Stomach (tissue), 8 donors: ENCODE measurements at regions not wholly inside any gene's neighbourhood (a gene's known extent, or its start where the extent isn't known, plus 50 kb on each side); places are given as distances from the start of the nearest gene placed in this dataset.
"Not testable (repeated sequence)": the region's sequence is repeated elsewhere in the genome, so short reads cannot be mapped to it uniquely, and the experiment has no call there.

Experiments
- DNase-seq, 2 donors: peaks; one replicate each; pipeline versions ENCODE4 v3.0.0 to v3.0.0-alpha.2; 2013 to 2019
- H3K27ac ChIP-seq, 5 donors: fragments of 200-600 bp in 4 of 5; sonication (generic) in 4 of 5; one replicate each; pipeline ENCODE4 v1.5.1; 2013 to 2019; ENCODE audit warnings: mild to moderate bottlenecking in 1 of 5, moderate library complexity in 1 of 5
- H3K27me3 ChIP-seq, 3 donors: fragments of 200-600 bp; sonication (generic); one replicate each; pipeline ENCODE4 v1.5.1; 2017 to 2019; ENCODE audit warnings: mixed run types in 1 of 3
- H3K36me3 ChIP-seq, 4 donors: fragments of 200-600 bp; sonication (generic); 1 replicate in 3 of 4; 2 replicates in 1 of 4; pipeline ENCODE4 v1.5.1; 2016 to 2019
- H3K4me1 ChIP-seq, 4 donors: fragments of 200-600 bp; sonication (generic); one replicate each; pipeline ENCODE4 v1.5.1; 2016 to 2019
- H3K4me3 ChIP-seq, 4 donors: fragments of 200-600 bp; sonication (generic) in 3 of 4; one replicate each; pipeline ENCODE4 v1.5.1; 2016 to 2019; ENCODE audit warnings: mild to moderate bottlenecking in 1 of 4
- H3K9me3 ChIP-seq, 4 donors: fragments of 200-600 bp; sonication (generic); one replicate each; pipeline ENCODE4 v1.5.1; 2016 to 2019
- CTCF ChIP-seq, 7 experiments: fragments of 450-650 bp in 4 of 7; fragments of 200-600 bp in 3 of 7; sonication (generic) in 3 of 7; IDR thresholded peaks; one replicate each; pipeline ENCODE4 v1.5.1; 2016 to 2019; ENCODE audit warnings: antibody characterized with exemption in 7 of 7, control low read depth in 2 of 7, mild to moderate bottlenecking in 1 of 7
- EP300 ChIP-seq: sonication (generic); formaldehyde crosslinking; IDR thresholded peaks from one replicate; pipeline ENCODE4 v1.6.1; 2017; ENCODE audit warnings: antibody characterized with exemption
- POLR2A ChIP-seq, 4 donors: fragments of 450-650 bp; IDR thresholded peaks; one replicate each; pipeline ENCODE4 v1.6.1; 2016; ENCODE audit warnings: antibody characterized with exemption in 4 of 4, control low read depth in 2 of 4, mild to moderate bottlenecking in 1 of 4, moderate library complexity in 1 of 4
- POLR2AphosphoS5 ChIP-seq, 3 donors: sonication (generic); formaldehyde crosslinking; IDR thresholded peaks; one replicate each; pipeline ENCODE4 v1.6.1; 2016; ENCODE audit warnings: antibody characterized with exemption in 3 of 3
- WGBS, 5 donors: extraction: QIAGEN DNeasy Blood & Tissue Kit in 3 of 5; methylation state at CpG; one replicate each; pipeline versions ENCODE4 v1.1.5 to v1.1.7; 2013 to 2018; 5-methylcytosine and 5-hydroxymethylcytosine counted together
- intact Hi-C: fragments of 100-400 bp; cut with DNase I; formaldehyde crosslinking; loops from one replicate; pipeline ENCODE4 v1.15.1; 2023; ENCODE audit warnings: low total_unique reads
- donor health status: healthy with polysubstance abuse.
- donor health status: Bipolar disorder and iron deficiency.
- donor health status: healthy.

- intact Hi-C loops, result no loop called here
- Histone ChIP-seq H3K4me3 (no peak overlapping the region), H3K36me3 (no peaks in the 10 kb centered on the region), H3K4me1 (no peaks in the 10 kb centered on the region), H3K27ac (no peak overlapping the region), H3K9me3 (no peaks in the 10 kb centered on the region), H3K27me3 (no peaks in the 10 kb centered on the region)
- no peak for DNase-seq
- 61 to 73% (median 65%) methylated on average over 1 of the region's 1 CpG for WGBS, 5 donors
- TF ChIP-seq POLR2A (IDR thresholded peaks at IDR 0.05), result no peak
- no peak for TF ChIP-seq CTCF (IDR thresholded peaks at IDR 0.05)
- TF ChIP-seq EP300, result no peak
- TF ChIP-seq POLR2AphosphoS5 (IDR thresholded peaks at IDR 0.05), result no peak
Observed at GRCh38 chr15:81830520-81830919, 215.3 kb downstream of the MEX3B start.

DNA sequence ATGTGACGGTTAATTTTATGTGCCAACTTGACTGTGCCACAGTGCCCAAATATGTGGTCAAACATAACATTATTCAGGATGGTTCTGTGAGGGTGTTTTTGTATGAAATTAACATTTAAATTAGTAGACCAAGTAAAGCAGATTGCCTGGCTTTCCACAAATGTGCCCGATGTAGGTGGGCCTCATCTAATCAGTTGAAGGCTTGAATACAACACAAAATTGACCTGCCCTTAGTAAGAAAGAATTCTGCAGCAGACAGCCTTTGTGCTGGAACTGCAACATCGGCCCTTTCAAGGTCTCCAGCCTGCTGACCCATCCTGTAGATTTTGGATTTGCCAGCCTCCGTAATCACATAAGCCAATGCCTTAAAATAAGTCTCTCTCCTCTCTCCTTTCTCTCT, 215.9 kb downstream of the MEX3B start:
- Histone ChIP-seq H3K27ac (no peak overlapping the region), H3K36me3 (no peaks in the 10 kb centered on the region), H3K9me3 (no peaks in the 10 kb centered on the region), H3K4me1 (no peaks in the 10 kb centered on the region), H3K27me3 (no peaks in the 10 kb centered on the region), H3K4me3 (no peak overlapping the region)
- DNase-seq, result no peak
- intact Hi-C loops, result no loop called here
- TF ChIP-seq POLR2AphosphoS5 (IDR thresholded peaks at IDR 0.05) (no peak), EP300 (no peak), CTCF (IDR thresholded peaks at IDR 0.05) (no peak), POLR2A (IDR thresholded peaks at IDR 0.05) (no peak)
- WGBS, 5 donors, result 87 to 94% (median 92%) methylated on average over 4 of the region's 4 CpGs

DNA sequence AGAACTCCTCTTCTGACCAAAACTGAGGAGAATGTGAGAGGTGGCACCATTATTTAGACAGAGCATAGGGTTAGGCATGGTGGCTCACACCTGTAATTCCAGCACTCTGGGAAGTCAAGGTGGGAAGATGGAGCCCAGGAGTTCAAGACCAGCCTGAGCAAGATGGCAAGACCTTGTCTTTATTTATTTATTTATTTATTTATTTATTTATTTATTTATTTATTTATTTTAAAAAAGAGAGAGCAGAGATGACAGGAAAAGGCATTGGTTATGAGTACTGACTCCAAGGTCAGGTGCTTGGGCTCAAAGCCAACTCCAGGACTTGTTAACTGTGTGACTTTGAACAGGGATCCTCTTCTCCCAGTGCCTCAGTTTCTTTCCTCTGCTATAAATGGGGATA, 217.7 kb downstream of the MEX3B start:
- no peak for DNase-seq
- Histone ChIP-seq H3K4me1 (no peaks in the 10 kb centered on the region), H3K27me3 (no peaks in the 10 kb centered on the region), H3K27ac (no peak overlapping the region), H3K36me3 (no peaks in the 10 kb centered on the region), H3K4me3 (no peak overlapping the region), H3K9me3 (no peaks in the 10 kb centered on the region)
- no peak for TF ChIP-seq POLR2AphosphoS5 (IDR thresholded peaks at IDR 0.05)
- no peak for TF ChIP-seq EP300
- TF ChIP-seq POLR2A (IDR thresholded peaks at IDR 0.05), result no peak
- TF ChIP-seq CTCF (IDR thresholded peaks at IDR 0.05), result no peak
- intact Hi-C loops, result no loop called here

DNA sequence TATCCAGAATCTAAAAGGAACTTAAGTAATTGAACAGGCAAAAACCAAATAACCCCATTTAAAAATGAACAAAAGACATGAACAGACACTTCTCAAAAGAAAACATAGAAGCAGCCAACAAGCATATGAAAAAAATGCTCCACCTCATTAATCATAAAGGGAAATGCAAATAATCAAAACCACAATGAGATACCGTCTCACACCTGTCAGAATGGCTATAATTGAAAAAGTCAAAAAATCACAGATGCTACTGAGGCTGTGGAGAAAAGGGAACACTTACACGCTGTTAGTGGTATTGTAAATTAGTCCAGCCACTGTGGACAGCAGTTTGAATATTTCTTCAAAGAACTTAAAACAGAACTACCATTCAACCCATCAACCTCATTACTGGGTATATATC, 220.7 kb downstream of the MEX3B start:
- no peak overlapping the region for H3K27ac ChIP-seq
- H3K4me3 ChIP-seq, result no peak overlapping the region
- 48 to 66% (median 54%) methylated on average over 2 of the region's 2 CpGs for WGBS, 5 donors
- H3K27me3 ChIP-seq, result no peaks in the 10 kb centered on the region
- TF ChIP-seq CTCF (IDR thresholded peaks at IDR 0.05) (no peak), POLR2AphosphoS5 (IDR thresholded peaks at IDR 0.05) (no peak), EP300 (no peak), POLR2A (IDR thresholded peaks at IDR 0.05) (no peak)
- H3K36me3 ChIP-seq, result no peaks in the 10 kb centered on the region
- H3K4me1 ChIP-seq, result no peaks in the 10 kb centered on the region
- H3K9me3 ChIP-seq, result no peaks in the 10 kb centered on the region
- no peak for DNase-seq
- intact Hi-C loops, result no loop called here

DNA sequence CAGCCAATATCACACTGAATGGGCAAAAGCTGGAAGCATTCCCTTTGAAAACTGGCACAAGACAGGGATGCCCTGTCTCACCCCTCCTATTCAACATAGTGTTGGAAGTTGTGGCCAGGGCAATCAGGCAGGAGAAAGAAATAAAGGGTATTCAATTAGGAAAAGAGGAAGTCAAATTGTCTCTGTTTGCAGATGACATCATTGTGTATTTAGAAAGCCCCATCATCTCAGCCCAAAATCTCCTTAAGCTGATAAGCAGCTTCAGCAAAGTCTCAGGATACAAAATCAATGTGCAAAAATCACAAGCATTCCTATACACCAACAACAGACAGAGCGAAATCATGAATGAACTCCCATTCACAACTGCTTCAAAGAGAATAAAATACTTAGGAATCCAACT, 223.2 kb downstream of the MEX3B start:
- intact Hi-C loops, H3K36me3 ChIP-seq, H3K27me3 ChIP-seq, H3K4me3 ChIP-seq, H3K9me3 ChIP-seq, H3K27ac ChIP-seq, DNase-seq, H3K4me1 ChIP-seq: not testable (repeated sequence)
- WGBS, 5 donors, result 78 to 93% (median 84%) methylated on average over 1 of the region's 1 CpG
